Skeletal muscle satellite cell (primary cell): ENCODE measurements at regions not wholly inside any gene's neighbourhood (a gene's known extent, or its start where the extent isn't known, plus 50 kb on each side); places are given as distances from the start of the nearest gene placed in this dataset.

Experiments
- H3K27me3 ChIP-seq: 2 replicates; pipeline ENCODE4 v1.7.0; 2013; ENCODE audit warnings: low read length; ENCODE audit not compliant: control insufficient read depth, insufficient read depth
- H3K36me3 ChIP-seq: 2 replicates; pipeline ENCODE4 v1.7.0; 2013; ENCODE audit warnings: mild to moderate bottlenecking, control low read depth, low read length; ENCODE audit not compliant: insufficient read depth
- H3K4me1 ChIP-seq: 2 replicates; pipeline ENCODE4 v1.7.0; 2013; ENCODE audit warnings: low read length; ENCODE audit not compliant: control insufficient read depth, insufficient read depth
- H3K4me2 ChIP-seq: 2 replicates; pipeline ENCODE4 v1.7.0; 2013; ENCODE audit warnings: mild to moderate bottlenecking, low read length
- H3K4me3 ChIP-seq: 2 replicates; pipeline ENCODE4 v1.7.0; 2013; ENCODE audit warnings: low read length
- H3K9ac ChIP-seq: 2 replicates; pipeline ENCODE4 v1.7.0; 2013; ENCODE audit warnings: mild to moderate bottlenecking, low read depth, low read length, moderate library complexity
- H3K9me3 ChIP-seq: replicated peaks from 2 replicates; pipeline ENCODE4 v1.7.0; 2013; ENCODE audit warnings: mild to moderate bottlenecking, control low read depth, low read length

DNA sequence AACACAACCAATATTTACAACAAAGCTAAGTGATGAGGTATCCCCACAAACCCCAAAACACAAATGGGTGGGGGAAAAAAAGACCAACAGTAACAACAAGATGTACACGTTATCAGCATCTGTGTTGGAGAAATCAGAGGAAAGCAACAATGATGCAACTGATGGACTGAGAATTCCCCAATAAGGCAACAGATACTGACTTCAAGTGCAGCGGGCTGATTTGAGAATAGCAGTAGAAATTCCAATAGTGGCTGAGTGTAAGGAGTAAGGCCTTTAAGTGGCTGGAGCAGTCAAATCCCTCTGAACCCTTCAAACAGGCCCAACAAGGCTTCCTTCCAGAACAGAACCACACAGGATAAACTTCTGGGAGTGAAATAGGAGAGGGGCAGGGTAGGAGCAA lies 97.6 kb downstream of the TM2D1 start:
- Histone ChIP-seq H3K36me3 (no peaks in the 10 kb centered on the region), H3K27me3 (no peaks in the 10 kb centered on the region), H3K4me1 (no peaks in the 10 kb centered on the region)

DNA sequence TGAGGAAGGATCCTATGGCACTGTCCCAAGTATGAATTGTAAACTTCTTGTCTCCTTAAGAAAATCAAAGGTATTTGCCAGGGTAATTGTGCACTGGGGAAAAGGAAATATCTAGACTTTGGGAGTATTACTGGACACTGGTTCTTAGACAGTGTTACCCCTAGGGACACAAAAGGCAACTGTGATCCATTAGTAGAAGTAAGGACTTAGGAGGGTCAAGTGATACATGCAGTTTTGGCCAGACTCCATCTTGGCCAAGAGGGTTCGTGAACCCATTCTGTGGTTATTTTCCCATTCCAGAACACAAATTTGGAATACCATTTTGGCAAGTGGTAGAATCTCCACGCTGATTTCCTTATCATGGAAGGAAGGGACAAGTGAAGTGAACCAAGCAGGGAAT lies 98.1 kb downstream of the TM2D1 start:
- H3K27me3 ChIP-seq, result no peaks in the 10 kb centered on the region
- no peaks in the 10 kb centered on the region for H3K36me3 ChIP-seq
- H3K4me2 ChIP-seq, result no peak overlapping the region
- no peak overlapping the region for H3K9ac ChIP-seq
- no peaks in the 10 kb centered on the region for H3K4me1 ChIP-seq
- no peaks in the 10 kb centered on the region for H3K9me3 ChIP-seq
- H3K4me3 ChIP-seq, result no peak overlapping the region

More for the DNA sequence above, 97.6 kb downstream of the TM2D1 start:
- Histone ChIP-seq H3K9me3 (no peaks in the 10 kb centered on the region), H3K9ac (no peak overlapping the region), H3K4me3 (no peak overlapping the region), H3K4me2 (no peak overlapping the region)

DNA sequence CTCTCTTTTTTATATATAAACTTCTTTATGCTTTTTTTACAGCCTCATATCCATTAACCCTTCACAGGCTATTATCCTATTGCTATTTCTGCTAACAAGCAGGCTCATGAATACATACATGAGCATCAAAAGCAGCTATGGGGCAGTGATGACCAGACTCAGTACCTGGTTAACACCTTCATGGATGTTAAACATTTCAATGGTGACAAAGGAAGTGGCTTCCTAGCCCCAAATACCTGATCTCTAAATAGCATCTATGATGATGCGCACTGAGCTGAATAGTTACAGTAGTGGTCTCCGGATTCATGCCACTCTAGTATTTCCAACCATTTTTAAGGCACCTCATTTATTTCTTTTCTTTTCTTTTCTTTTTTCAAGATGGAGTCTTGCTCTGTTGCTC lies 101.1 kb downstream of the TM2D1 start:
- H3K4me3 ChIP-seq, result no peak overlapping the region
- H3K27me3 ChIP-seq, result no peaks in the 10 kb centered on the region
- H3K9ac ChIP-seq, result no peak overlapping the region
- H3K4me2 ChIP-seq, result no peak overlapping the region
- H3K9me3 ChIP-seq, result no peaks in the 10 kb centered on the region
- no peaks in the 10 kb centered on the region for H3K4me1 ChIP-seq
- no peaks in the 10 kb centered on the region for H3K36me3 ChIP-seq

DNA sequence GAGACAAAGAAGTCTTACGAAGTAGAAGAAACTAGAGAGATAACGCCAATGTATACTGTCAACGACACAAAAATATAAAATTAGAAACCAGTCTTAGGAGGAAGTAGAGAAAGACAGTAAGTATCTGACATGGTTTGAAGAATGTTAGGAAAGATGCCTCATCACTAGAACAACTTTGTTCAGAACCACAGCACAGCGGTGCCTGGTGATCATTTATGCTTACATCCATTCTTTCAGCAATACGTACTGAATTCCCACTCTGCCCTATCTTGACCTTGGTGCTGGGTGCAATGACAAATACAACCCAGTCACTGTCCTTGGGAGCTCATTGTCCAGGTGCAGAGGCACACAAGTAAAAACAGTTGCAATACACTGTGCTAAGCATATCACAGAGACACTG lies 104.4 kb downstream of the TM2D1 start:
- Histone ChIP-seq H3K9ac (no peak overlapping the region), H3K27me3 (no peaks in the 10 kb centered on the region), H3K9me3 (no peaks in the 10 kb centered on the region), H3K4me1 (no peaks in the 10 kb centered on the region), H3K4me2 (no peak overlapping the region), H3K36me3 (no peaks in the 10 kb centered on the region), H3K4me3 (no peak overlapping the region)

DNA sequence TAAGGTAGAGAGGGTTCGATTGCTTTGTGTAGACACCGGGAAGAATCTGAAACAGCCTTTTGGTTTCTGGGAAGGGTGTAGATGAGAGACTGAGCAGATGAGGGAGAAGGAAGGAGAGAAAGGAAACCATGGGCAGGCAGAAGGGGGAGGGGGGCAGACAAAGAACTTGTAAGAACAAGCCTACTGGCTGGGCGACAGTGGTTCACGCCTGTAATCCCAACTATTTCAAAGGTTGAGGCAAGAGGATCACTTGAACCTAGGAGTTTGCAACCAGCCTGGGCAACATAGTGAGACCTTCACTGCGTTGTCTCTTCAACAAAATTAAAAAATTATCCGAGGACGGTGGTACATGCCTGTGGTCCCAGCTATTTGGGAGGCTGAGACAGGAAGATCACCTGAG lies 106.2 kb downstream of the TM2D1 start:
- Histone ChIP-seq H3K9ac (no peak overlapping the region), H3K4me2 (no peak overlapping the region), H3K27me3 (no peaks in the 10 kb centered on the region), H3K4me1 (no peaks in the 10 kb centered on the region), H3K9me3 (no peaks in the 10 kb centered on the region), H3K36me3 (no peaks in the 10 kb centered on the region), H3K4me3 (no peak overlapping the region)

DNA sequence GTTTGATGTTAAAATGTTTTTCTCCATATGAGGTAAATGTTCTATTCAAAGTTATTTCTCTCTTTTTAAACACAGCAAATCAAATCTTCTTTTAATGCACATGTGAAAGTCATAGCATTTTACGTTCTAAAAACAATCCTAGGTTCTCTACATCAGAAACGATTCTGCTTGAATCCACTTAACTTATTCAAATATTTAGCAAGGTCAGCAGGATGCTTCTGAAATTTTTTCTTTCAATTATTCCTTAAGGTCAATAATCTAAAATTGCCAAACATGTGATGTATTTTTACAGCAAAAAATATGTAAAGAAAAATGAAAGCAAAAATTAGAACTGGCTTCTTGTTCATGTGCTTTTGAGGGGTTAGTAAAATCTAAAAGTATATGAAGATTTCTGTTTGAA lies 106.7 kb downstream of the TM2D1 start:
- Histone ChIP-seq H3K36me3 (no peaks in the 10 kb centered on the region), H3K4me1 (no peaks in the 10 kb centered on the region), H3K4me2 (no peak overlapping the region), H3K9me3 (no peaks in the 10 kb centered on the region), H3K4me3 (no peak overlapping the region), H3K27me3 (no peaks in the 10 kb centered on the region), H3K9ac (no peak overlapping the region)

DNA sequence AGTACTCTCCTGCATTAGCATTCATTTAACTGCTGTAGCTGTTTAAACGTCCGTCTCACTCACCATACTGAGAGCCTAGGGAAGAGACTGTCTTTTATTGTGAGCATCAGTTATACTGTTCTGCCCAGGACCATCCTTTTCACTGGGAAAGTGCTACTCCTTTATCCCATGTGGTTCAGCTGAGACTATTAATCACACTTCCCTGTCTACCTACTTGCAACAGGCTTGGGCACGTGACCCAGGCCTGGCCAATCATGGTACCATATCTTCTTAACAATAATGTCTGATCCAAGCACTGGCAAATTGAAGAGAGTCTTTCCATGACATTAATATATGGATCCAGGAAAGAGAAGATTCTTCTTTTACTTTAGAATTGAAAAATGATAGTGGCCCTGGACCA lies 108.1 kb downstream of the TM2D1 start:
- H3K4me3 ChIP-seq, result no peak overlapping the region
- H3K27me3 ChIP-seq, result no peaks in the 10 kb centered on the region

DNA sequence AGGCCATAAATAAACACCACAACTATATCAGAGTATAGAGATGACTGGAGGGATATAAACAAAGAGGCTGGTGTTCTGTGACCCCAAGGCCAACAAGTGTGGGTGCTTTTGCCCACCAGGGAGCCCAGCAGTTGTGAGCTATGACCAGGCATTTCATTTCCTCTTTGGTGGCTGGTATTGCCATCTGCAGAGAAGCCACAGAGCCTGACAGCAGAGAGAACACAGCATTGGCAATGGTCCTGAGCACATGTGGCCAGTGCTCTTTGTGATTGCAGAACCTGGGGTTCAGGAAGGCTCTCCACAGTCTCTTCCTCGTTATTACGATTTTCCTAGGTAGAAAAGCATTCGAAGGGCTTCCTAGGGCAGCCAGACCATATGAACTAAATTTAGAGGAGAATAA lies 112.3 kb downstream of the TM2D1 start:
- no peak overlapping the region for H3K4me3 ChIP-seq
- no peaks in the 10 kb centered on the region for H3K36me3 ChIP-seq
- H3K4me1 ChIP-seq, result peaks cover under 1% of the 10 kb centered on the region
- H3K9me3 ChIP-seq, result no peaks in the 10 kb centered on the region
- no peak overlapping the region for H3K4me2 ChIP-seq
- H3K9ac ChIP-seq, result no peak overlapping the region
- no peaks in the 10 kb centered on the region for H3K27me3 ChIP-seq

More for the DNA sequence above, 108.1 kb downstream of the TM2D1 start:
- no peak overlapping the region for H3K4me2 ChIP-seq
- H3K9ac ChIP-seq, result no peak overlapping the region
- H3K9me3 ChIP-seq, result no peaks in the 10 kb centered on the region
- H3K4me1 ChIP-seq, result no peaks in the 10 kb centered on the region
- no peaks in the 10 kb centered on the region for H3K36me3 ChIP-seq

DNA sequence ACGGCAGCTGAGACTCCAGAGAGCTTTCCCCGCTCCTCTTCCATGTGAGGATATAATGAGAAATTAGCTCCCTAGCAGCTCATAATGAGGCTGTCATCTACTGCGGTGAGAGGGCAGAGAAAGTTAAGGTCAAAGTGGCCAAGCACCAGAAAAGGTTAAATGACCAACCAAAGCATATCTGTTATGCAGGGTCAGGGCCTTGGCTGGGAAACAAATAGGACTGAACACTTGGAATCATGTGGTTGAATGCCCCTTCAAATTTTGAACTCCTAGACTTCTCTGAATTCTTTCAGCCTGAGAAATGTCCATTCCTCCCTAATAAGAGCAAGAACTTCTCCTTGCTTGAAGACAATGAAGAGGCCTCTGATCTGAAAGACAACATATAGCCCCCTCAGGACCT lies 115.9 kb downstream of the TM2D1 start:
- no peaks in the 10 kb centered on the region for H3K36me3 ChIP-seq
- no peak overlapping the region for H3K4me3 ChIP-seq

DNA sequence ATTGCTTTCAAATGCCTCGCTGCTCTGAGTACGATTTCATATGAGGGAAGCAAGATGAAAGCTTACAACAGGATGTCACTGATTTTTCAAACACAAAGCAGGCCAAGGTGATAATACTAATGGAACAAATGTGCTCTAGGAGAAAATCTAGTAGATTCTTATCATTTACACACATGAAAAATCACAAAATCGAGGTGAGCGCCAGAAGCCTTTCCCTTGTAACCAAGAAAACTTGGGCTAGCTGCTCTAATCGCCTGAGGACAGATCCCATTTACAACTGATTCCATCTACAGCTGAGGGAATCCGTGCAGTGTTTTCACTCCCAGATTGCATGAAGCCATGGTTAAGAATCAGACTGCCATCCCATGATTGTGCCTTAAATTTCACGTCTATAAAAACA lies 117.5 kb downstream of the TM2D1 start:
- H3K4me3 ChIP-seq, result no peak overlapping the region
- peaks cover 39% of the 10 kb centered on the region for H3K4me1 ChIP-seq
- no peaks in the 10 kb centered on the region for H3K27me3 ChIP-seq
- H3K9ac ChIP-seq, result peak overlapping the region; percentile 65
- no peaks in the 10 kb centered on the region for H3K9me3 ChIP-seq
- H3K4me2 ChIP-seq, result peak overlapping the region; percentile 66
- no peaks in the 10 kb centered on the region for H3K36me3 ChIP-seq

More for the DNA sequence above, 115.9 kb downstream of the TM2D1 start:
- Histone ChIP-seq H3K9ac (no peak overlapping the region), H3K27me3 (no peaks in the 10 kb centered on the region), H3K4me1 (peaks cover 34% of the 10 kb centered on the region), H3K4me2 (no peak overlapping the region), H3K9me3 (no peaks in the 10 kb centered on the region)

DNA sequence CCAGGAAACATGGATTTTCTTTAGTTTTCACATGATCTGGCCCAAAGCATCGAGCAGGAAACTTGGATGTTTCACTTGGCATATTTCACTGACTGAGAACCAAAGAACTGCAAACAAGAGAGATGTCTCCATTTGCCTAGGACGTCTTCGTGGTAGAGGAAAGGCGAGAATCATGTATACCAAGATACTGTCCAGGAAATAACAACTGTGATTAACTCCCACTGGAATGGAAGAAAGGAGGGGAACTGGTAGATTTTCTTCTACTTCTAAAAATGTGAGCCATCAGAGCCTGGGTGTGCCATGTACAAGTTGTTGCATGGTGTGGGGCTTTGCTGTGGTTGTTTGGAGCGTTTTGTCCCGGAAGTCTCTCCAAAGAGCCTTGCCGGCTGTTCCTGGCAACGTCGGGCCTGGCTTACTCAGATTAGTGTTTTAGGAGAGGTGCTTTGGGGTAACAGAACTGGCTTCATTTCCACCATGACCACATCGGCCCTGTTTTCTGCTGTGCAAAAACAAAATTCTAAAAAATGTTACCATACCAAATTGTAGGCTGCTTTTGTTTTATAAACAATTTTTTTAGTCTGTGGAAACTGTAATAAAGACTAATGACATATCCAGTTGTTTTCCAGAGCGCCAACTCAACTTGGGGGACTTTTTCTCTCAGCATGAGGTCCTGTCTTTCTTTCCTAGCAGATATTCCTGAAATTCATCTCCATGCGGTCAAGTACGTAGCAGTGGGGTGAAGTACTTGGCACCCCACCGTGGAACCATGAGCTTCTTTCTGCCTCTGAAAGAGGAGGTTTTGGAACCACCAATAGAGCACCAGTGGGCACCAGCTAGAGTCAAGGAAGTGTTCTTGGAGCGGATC lies 118.3 kb downstream of the TM2D1 start:
- H3K9ac ChIP-seq, result peak overlapping the region; percentile 65

More for the DNA sequence above, 118.3 kb downstream of the TM2D1 start:
- peaks cover 39% of the 10 kb centered on the region for H3K4me1 ChIP-seq
- H3K9me3 ChIP-seq, result no peaks in the 10 kb centered on the region
- peak overlapping the region; percentile 66 for H3K4me2 ChIP-seq
- no peaks in the 10 kb centered on the region for H3K27me3 ChIP-seq
- H3K36me3 ChIP-seq, result no peaks in the 10 kb centered on the region
- H3K4me3 ChIP-seq, result peak overlapping the region; percentile 52
